GOT3 (cell line): ENCODE measurements at regions not wholly inside any gene's neighbourhood (a gene's known extent, or its start where the extent isn't known, plus 50 kb on each side); places are given as distances from the start of the nearest gene placed in this dataset.
"Not testable (repeated sequence)": the region's sequence is repeated elsewhere in the genome, so short reads cannot be mapped to it uniquely, and the experiment has no call there.

ENCODE experiments used
- DNase-seq: peaks from one replicate; lab custom pipeline; 2025; ENCODE audit warnings: mixed read lengths; lab: John Stamatoyannopoulos, UW

- DNase-seq = no peak
Observed at GRCh38 chr2:223464071-223464470, 138.1 kb downstream of the SCG2 start.

DNA sequence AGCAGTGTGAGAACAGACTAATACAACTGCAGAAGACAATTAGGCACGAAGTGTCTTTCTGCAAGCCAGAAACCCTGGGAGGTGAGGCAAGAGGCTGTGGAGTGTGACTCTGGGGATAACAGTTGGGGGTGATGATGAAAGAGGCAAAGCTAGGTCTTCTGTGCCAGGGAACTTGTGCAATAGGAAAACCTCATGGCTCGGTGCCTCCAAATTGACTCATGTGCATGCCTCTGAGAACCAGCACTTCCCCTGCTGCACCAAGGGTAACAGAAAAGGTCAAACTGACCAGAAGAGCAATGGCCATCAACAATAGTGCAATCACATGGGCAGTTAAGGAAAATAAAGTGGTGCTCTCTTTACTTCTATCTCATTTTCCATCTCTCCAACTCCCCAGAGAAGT lies 136.4 kb downstream of the SCG2 start:
- DNase-seq = peak; percentile 66

DNA sequence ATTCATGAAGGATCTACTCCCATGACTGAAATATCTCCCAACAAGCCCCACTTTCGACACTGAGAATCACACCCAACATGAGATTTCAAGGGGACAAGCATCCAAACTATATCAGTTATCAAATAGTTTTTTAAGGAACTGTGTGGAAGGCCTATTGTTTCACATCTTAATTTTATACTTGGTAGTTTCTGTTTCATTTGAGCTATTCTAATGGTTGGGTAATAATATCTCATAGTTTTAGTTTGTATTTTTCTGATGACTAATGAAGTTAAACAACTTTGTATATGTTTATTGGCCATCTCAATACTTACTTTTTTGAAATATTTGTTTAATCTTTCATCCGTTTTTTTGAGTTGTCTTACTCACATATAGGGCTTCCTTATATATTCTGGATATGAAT lies 135.0 kb downstream of the SCG2 start:
- DNase-seq = no peak

GRCh38 chr2:223469270-223470046 lies 132.7 kb downstream of the SCG2 start:
- peak; percentile 30 for DNase-seq

GRCh38 chr2:223470602-223471001 lies 131.6 kb downstream of the SCG2 start:
- no peak for DNase-seq

GRCh38 chr2:223472771-223473170 lies 129.4 kb downstream of the SCG2 start:
- no peak for DNase-seq

DNA sequence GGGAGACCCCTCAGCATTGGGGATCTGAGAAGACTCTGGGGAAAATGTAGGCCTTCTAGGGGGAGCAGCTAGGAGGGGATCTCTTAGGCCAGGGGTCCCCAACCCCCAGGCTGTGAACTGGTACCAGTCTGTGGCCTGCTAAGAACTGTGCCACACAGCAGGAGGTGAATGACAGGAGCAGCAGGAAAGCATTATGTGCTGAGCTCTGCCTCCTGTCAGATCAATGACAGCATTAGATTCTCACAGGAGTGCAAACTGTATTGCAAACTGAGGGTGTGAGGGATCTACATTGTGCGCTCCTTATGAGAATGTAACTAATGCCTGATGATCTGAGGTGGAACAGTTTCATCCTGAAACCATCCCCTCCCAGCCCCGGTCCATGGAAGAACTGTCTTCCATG lies 127.3 kb downstream of the SCG2 start:
- DNase-seq = no peak

GRCh38 chr2:223475901-223476300 lies 126.3 kb downstream of the SCG2 start:
- no peak for DNase-seq

GRCh38 chr2:223477318-223477717 lies 124.8 kb downstream of the SCG2 start:
- DNase-seq = no peak

DNA sequence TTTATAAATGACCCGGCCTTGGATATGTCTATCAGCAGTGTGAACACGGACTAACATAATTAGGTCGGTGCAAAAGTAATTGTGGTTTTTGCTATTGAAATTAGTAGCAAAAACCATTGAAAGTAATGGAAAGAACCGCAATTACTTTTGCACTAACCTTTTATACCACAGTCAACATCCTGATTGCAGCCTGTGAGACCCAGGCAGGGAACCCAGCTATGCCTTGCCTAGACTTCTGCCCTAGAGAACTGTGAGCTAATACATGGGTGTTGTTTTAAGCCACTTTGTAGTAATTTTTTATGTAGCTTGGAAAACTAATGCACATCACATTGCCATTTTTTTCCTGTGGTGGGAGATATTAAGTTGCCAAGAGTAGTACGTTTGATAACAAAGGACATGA lies 120.7 kb downstream of the SCG2 start:
- DNase-seq = no peak

- no peak for DNase-seq
Observed at GRCh38 chr2:223486751-223487150, 115.4 kb downstream of the SCG2 start.

GRCh38 chr2:223487214-223487846 lies 114.8 kb downstream of the SCG2 start:
- DNase-seq = no peak

GRCh38 chr2:223488814-223489213 lies 113.3 kb downstream of the SCG2 start:
- DNase-seq = no peak

DNA sequence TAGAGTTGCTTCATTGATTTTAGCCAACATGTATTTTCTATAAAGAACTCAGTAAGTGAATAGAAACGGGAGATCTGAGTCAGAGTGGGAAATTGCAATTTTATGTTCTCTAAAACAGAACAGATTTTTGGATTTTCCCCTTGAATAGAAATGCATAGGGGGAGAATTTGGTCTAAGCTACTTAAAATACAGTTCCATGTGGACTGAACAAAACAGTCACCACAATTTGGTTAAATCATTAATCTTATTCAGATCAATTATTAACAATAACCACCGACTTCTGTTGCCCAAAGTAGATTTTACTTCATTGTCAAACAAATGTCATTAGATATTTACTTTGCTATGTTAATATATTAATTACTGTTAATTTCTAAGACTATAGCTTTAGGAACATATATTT lies 107.7 kb downstream of the SCG2 start:
- DNase-seq = no peak

GRCh38 chr2:223494942-223495341 lies 107.2 kb downstream of the SCG2 start:
- DNase-seq = no peak

- not testable (repeated sequence) for DNase-seq
Observed at GRCh38 chr2:223496853-223497252, 105.3 kb downstream of the SCG2 start.

GRCh38 chr2:223500709-223501108 lies 101.5 kb downstream of the SCG2 start:
- DNase-seq = no peak

- no peak for DNase-seq
Observed at GRCh38 chr2:223501641-223502040, 100.5 kb downstream of the SCG2 start.

DNA sequence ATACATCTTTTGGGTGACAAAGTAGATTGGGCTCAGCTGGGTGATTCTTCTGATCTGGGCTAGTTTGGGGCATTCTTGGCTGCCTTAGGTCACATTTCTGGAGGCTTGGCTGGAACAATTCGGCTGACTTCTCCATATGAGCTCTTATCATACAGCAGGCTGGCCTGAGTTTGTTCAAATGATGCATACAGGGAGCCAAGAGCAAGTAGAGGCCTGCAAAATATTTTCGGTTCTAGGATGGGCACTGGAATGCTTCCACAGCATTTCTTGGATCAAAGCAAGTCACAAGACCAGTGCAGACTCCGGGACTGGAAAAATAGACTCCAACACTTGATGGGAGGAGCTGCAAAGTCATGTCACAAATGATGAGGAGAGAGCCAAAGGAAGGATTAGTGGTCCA lies 98.4 kb downstream of the SCG2 start:
- no peak for DNase-seq

GRCh38 chr2:223508372-223508771 lies 93.8 kb downstream of the SCG2 start:
- no peak for DNase-seq

DNA sequence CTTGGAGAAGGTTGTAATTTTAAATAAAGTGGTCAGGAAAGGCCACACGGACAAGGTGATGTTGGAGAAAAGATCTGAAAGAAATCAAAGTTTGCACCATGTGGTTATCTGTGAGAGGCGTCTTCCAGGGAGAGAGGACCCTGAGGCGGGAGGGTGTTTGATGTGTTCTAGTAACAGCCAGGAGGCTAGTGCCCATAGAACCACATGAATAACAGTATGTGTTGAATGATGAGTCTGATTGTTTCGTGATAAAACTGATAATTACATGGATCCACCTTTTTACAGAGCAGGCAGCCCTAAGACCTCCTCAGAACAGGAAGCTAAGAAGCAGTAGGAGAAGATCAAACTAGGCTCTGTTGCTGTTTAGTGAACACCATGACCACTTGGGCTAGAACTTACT lies 91.4 kb downstream of the SCG2 start:
- DNase-seq = no peak

DNA sequence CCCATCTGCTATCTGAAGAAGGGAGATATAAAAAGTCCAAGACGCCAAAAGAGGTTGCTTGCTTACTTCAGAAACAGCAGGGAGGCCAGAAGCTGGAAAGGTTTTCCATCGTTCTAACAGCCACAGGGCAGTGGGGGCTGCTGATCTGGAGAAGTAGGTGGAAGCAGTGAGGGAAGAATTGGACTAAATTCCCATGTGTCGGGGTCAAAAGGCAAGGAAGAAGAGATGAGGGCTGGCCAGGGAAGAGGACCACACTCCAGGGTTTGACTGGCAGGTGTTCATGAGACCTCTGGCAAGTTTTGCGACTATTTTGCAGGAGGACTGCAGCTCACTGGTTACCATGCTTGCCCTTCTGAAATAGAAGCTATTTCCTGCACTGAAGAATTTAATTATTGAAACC lies 91.0 kb downstream of the SCG2 start:
- no peak for DNase-seq

DNA sequence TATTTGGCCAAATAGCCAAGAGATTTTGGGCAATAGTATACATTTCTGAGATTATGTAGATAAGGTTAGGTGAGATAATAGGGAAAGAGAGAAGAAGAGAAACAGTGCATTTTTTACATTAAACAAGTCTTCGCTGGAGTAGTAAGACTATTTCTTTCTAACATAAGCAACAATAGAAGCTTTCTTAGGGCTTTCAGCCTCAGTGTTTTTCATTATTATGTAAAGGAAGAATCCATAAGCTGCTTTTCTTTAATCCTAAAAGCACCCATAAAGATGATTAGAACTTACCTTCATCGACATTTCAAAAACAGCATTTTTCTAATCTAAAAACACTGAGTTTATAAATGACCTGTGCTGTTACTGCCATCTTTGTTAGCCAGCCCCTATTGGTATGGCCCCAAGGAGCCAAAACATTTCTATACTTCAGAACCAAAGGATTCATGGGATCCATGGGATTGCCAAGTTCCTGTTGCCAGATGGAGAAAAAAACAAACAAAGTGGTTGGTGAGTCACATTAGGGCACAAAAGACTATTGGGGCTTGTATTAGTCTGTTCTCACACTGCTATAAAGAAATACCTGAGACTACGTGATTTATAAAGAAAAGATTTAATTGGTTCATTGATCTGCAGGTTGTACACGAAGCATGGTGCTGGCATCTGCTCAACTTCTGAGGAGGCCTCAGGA lies 88.2 kb downstream of the SCG2 start:
- DNase-seq = no peak
